GM19023 (cell line): ENCODE measurements at regions not wholly inside any gene's neighbourhood (a gene's known extent, or its start where the extent isn't known, plus 50 kb on each side); places are given as distances from the start of the nearest gene placed in this dataset.

Source experiments
- ATAC-seq: cut with Tn5 transposase; IDR thresholded peaks from one replicate; pipeline ENCODE4 v1.9.1; 2021; ENCODE audit warnings: mild to moderate bottlenecking, moderate library complexity; ENCODE audit not compliant: unreplicated experiment

GRCh38 chr6:166776571-166776970 lies 149.5 kb upstream of the RPS6KA2 start:
- no peak for ATAC-seq

DNA sequence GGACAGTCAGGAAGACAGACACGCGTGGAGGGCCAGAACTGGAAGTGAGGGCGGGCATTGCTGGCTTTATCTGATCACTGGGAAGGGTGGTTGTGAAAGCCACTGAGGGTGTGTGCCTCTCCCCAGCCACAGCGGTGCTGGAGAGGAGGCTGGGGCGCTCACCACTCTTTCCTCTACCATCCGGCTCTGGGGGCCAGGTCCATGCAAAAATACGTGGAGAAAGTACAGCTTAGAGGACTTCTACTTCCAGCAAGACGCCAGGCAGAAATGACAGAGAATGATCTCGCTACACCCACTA lies 148.8 kb upstream of the RPS6KA2 start:
- ATAC-seq: no peak

GRCh38 chr6:166775180-166775922 lies 148.3 kb upstream of the RPS6KA2 start:
- no peak for ATAC-seq

- no peak for ATAC-seq
Observed at GRCh38 chr6:166774770-166775169, 147.7 kb upstream of the RPS6KA2 start.

- no peak for ATAC-seq
Observed at GRCh38 chr6:166774292-166774691, 147.2 kb upstream of the RPS6KA2 start.

DNA sequence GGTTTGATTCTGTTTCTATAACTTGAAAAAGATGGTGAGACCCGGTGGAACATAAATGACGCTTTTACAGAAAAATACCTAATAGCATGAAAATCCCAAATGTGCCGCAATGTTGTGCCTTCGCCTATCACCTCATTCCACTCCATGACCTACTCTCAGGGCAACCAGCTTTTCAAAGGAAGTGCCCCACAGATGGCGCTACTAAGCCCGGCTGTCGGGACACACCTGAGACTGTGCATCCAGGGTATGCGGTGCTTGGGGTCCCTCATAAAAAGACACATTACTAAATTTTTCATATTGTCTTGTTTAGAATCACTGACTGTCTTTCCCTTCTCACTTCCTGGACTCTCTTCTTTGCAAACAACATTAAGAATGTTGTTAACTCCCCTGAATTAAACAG lies 145.5 kb upstream of the RPS6KA2 start:
- ATAC-seq: no peak

DNA sequence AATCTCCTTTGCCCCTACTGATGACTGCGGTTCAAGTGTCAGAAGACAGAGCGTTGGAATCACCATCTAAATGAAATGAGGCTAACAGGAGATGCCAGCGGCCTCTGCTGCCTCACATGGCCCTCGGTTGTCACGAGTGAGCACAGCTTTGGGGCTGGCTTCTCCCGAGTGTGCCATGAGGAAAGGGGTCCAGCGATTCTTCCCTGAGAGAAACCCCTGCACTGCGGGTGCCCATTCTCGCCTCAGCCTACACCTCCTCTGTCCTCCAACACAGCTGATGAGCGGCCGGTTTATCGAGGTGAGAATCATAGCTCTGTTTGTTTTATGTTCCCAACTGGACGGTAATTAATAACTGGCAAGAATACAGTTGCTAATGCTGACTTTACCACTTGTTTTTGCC lies 144.7 kb upstream of the RPS6KA2 start:
- ATAC-seq: no peak

GRCh38 chr6:166770216-166771116 lies 143.4 kb upstream of the RPS6KA2 start:
- no peak for ATAC-seq

DNA sequence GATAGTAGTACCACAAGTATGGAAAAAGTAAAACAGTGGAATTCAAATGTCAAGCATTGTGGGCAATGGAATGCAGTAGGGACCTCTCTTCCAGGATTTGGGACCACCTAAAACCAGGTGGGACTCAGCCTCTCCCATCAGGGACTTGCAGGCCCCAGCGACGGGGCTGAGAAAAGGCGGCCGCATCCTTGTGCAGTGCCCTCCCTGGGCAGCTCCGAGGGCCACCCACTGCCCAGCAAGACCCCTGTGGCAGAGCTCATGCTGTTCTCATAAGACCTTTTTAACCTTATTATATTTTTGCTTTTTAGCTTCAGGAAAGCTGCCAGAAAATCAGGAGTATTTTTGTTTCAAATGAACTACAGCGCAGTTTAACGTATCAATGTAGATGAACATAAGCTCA lies 142.6 kb upstream of the RPS6KA2 start:
- ATAC-seq: no peak

- no peak for ATAC-seq
Observed at GRCh38 chr6:166768761-166769160, 141.7 kb upstream of the RPS6KA2 start.

DNA sequence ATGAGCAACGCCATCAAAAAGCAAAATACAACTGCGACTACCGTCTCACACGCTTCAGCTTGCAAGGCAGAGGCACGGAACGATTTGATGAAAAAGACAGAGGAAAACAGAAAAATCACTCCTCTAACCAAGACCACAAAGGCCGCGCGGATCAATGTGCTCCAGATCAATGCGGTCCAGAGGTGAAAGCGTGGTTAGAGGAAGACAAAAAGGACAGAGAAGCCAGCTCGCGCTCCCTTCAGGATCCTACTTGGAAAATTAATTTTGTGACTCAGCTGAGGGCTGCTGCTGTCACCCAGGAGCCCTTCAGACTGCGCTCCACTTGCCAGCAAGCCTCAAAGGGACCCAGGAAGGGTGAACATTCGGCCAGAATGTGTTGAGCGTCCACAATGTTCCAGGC lies 140.2 kb upstream of the RPS6KA2 start:
- ATAC-seq: no peak

DNA sequence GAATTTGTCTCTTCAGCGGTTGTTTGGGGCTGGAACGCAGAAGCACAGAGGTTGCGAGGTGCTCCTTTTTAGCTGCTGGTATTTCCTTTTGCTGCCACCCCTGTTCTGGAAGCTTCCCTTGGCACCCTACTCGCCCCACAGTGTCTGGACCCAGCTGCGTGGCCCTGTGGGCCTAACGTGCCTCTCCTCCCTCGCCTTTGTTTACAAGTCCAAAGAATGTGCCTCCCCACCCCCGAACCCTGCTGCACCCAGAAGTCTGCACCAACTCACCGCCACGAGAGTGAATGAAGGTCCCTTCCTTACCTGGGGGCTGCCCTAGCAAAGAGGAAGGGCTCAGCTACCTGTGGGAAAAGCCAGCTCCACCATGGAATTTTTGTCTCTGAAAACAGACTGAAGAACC lies 139.7 kb upstream of the RPS6KA2 start:
- ATAC-seq: no peak

GRCh38 chr6:166765234-166765541 lies 138.1 kb upstream of the RPS6KA2 start:
- no peak for ATAC-seq

- no peak for ATAC-seq
Observed at GRCh38 chr6:166764473-166765233, 137.6 kb upstream of the RPS6KA2 start.

DNA sequence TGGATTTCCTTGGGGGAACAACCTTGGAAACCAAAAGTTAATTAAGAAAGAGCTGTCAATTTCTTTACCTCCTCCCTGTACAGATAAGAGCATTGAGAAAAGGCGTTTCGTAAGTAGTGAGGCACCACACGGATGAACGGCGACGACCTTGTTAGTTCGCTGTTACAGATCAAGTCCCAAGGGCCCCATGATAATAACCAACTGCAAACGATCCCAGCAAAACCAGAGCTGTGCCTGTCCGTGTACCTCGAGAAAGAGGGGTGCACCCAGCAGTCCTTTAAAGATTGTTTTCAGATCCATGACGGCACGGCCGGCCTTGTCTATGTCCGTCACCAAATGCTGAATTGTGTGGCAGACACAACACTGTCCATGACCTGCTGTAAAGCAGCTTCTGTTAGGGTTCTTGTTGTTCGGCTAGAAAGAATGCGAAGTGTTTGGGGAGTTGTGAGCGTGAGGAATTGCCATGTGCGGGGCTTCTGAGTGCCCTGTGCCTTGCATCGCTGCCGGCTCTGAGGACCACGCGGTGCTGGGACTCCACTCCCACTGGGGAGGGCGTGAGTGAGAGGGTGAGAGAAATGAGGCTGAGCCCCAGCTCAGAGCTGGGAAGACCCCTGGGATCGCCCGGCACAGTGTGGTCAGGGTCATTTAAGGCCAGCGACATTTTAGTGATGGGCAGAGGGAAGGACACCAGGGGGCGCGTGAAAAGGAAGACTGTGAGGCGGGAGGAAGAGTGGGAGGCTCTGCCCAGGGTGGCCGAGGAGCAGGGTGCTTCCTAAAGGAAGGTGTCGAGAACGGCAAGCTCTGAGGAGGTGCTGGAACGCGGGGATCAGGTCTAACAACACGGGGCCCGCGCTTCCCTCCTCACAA lies 136.8 kb upstream of the RPS6KA2 start:
- no peak for ATAC-seq

DNA sequence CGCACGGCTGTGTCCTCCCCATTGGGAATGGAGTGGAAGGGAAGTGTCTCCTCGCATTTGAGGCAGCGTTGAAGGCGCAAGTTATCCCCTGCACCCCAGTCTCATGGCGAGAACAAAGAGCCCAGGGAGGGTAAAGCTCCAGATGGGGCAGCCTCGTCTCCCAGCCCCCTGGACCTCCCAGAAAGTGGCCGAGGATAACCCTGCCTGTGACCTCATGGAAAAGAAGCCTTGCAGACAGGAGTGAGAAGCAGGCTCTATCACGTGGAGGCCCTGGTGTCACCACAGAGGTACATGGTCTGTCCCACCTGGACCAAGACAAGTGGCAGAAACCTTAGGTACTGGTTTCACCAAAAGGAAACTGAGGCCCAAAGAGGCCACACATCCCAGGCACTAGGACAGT lies 134.8 kb upstream of the RPS6KA2 start:
- no peak for ATAC-seq

GRCh38 chr6:166760288-166760687 lies 133.2 kb upstream of the RPS6KA2 start:
- ATAC-seq: no peak

DNA sequence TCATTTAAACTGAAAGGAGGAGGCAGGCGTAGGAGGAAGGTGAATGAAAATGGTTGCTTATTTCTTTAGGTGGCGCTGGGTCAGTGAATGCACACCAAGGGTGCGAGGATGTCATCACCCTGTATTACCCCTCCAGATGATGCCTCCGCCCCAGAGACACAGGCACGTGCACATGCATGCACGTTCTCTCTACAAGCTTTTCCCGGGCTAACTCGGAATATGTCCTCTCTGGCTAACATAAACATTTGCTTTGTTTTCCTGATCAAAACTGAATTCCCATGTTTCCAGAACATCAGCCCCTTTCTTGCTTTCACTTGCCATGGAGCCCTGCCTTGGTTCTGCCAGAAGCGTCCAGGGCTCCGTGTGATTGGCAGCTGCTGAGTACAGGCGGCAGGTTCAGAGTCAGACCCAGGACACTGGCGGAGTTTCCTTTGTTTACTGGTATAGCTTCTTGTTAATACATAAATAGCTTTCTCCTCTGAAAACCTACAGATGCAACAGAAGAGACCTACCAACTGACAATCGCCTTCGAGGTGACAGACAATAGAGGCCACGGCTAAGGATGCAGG lies 131.2 kb upstream of the RPS6KA2 start:
- ATAC-seq: no peak

GRCh38 chr6:166757232-166758135 lies 130.4 kb upstream of the RPS6KA2 start:
- ATAC-seq: no peak
